ENCODE measurements at regions not wholly inside any gene's neighbourhood (a gene's known extent, or its start where the extent isn't known, plus 50 kb on each side); places are given as distances from the start of the nearest gene placed in this dataset.
A peak's percentile ranks its signal among the peaks of the same experiment; 100 is the strongest.

DNA sequence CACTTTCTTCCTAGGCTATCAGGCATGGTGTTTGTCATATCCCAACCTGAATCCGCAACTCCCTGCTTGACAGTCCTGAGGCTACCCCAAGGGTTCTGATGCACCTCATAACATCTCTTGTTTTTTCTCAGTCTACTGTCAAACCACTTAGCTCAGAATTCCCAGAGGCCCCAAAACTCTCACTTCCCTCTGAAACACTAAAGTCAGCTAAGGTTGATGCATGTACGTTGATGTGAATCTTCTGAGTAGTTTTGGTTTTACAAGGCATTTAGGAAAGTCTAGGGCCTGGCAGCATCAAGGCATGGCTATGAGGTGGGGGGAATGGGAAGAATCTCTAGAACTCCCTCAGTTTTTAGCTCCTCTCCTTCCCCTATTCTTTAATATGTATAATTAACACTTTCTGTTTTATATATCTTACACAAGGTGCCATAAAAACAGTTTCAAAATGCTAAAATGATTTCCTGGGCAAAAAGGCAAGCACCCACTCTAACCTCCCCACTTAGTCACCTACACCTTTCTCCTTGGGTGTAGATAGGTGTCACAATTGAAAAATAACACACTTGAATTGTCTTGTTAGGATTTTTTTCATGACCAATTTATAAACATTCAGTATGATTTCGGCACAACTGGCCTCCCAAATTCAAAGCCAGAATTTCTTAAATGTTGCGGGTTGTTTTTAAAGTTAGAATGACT is 71.4 kb upstream of the TANK start:
- intact Hi-C loops (cut with micrococcal nuclease) = no loop called here

DNA sequence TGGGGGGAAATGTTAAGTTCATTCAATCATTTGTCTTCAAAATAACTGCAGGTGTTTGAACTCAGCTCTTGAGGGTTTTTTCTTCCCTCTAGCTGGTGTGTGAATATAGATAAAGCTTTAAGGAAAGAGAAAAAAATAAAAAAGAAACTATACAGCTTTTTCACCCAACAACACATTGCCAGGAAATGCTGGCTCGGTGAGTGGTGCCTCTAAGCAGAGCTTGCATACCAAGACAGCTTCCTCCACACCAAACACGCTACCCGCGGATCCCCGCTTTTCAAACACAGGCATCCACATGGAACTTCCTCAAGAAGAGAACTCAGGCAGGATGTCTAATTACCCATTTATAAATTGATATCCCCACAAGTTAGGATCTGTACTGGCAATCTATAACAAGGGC is 69.8 kb upstream of the TANK start:
- intact Hi-C loops (cut with micrococcal nuclease) = no loop called here
- no peaks in the 10 kb centered on the region for H3K4me1 ChIP-seq (ENCODE audit: control insufficient read depth, insufficient read depth, low read length)
- Mint-ChIP-seq H3K36me3 (no peaks in the 10 kb centered on the region), H3K27me3 (ENCODE audit: low read depth in 2 of 2) (peaks cover 3 to 7% of the 10 kb centered on the region in 2 donors), H3K4me1 (peaks cover 14 to 20% of the 10 kb centered on the region in 2 donors), H3K27ac (peak overlapping the region in 1 of 2 donors; percentile 28), H3K9me3 (no peaks in the 10 kb centered on the region), H3K4me3 (peak overlapping the region; percentile 31)
- H3K27me3 ChIP-seq (ENCODE audit: control insufficient read depth, insufficient read depth, low read length) = no peaks in the 10 kb centered on the region
- TF ChIP-seq CTCF (IDR thresholded peaks at IDR 0.05) = no peak
- ATAC-seq = peak; percentile 57 to 73 (median 62)
- no peaks in the 10 kb centered on the region for H3K9me3 ChIP-seq (ENCODE audit: control insufficient read depth, insufficient read depth, low read length)
- WGBS (ENCODE audit: insufficient coverage) = 8% methylated on average over 5 of the region's 5 CpGs
- peak in 1 of 2 donors; percentile 57 for DNase-seq
- no peaks in the 10 kb centered on the region for H3K36me3 ChIP-seq (ENCODE audit: control insufficient read depth, insufficient read depth, low read length)
- H3K4me3 ChIP-seq (ENCODE audit: low read length) = no peak overlapping the region
- no peak overlapping the region for H3K27ac ChIP-seq (ENCODE audit: low read length)

More for the DNA sequence above, 71.4 kb upstream of the TANK start:
- H3K36me3 Mint-ChIP-seq = no peaks in the 10 kb centered on the region
- Histone ChIP-seq H3K4me3 (ENCODE audit: low read length) (no peak overlapping the region), H3K36me3 (ENCODE audit: control insufficient read depth, insufficient read depth, low read length) (no peaks in the 10 kb centered on the region), H3K27ac (ENCODE audit: low read length) (no peak overlapping the region), H3K27me3 (ENCODE audit: control insufficient read depth, insufficient read depth, low read length) (no peaks in the 10 kb centered on the region), H3K4me1 (ENCODE audit: control insufficient read depth, insufficient read depth, low read length) (no peaks in the 10 kb centered on the region), H3K9me3 (ENCODE audit: control insufficient read depth, insufficient read depth, low read length) (no peaks in the 10 kb centered on the region)
- no peak for DNase-seq
- H3K9me3 Mint-ChIP-seq = no peaks in the 10 kb centered on the region
- no peak overlapping the region for H3K4me3 Mint-ChIP-seq
- ATAC-seq = no peak
- H3K27me3 Mint-ChIP-seq (ENCODE audit: low read depth in 2 of 2) = peaks cover 0 to 7% of the 10 kb centered on the region in 2 donors
- peaks cover 14 to 16% of the 10 kb centered on the region in 2 donors for H3K4me1 Mint-ChIP-seq
- TF ChIP-seq CTCF (IDR thresholded peaks at IDR 0.05) = no peak
- 81% methylated on average over 1 of the region's 4 CpGs for WGBS (ENCODE audit: insufficient coverage)
- H3K27ac Mint-ChIP-seq = no peak overlapping the region

GRCh38 chr2:161095314-161095713 is 64.9 kb upstream of the TANK start:
- DNase-seq (no peak), ATAC-seq (no peak)
- peaks cover 4 to 7% of the 10 kb centered on the region in 2 donors for H3K27me3 Mint-ChIP-seq (ENCODE audit: low read depth in 2 of 2)
- Histone ChIP-seq H3K27me3 (ENCODE audit: control insufficient read depth, insufficient read depth, low read length) (no peaks in the 10 kb centered on the region), H3K36me3 (ENCODE audit: control insufficient read depth, insufficient read depth, low read length) (no peaks in the 10 kb centered on the region), H3K4me3 (ENCODE audit: low read length) (no peak overlapping the region), H3K9me3 (ENCODE audit: control insufficient read depth, insufficient read depth, low read length) (no peaks in the 10 kb centered on the region), H3K4me1 (ENCODE audit: control insufficient read depth, insufficient read depth, low read length) (no peaks in the 10 kb centered on the region), H3K27ac (ENCODE audit: low read length) (no peak overlapping the region)
- TF ChIP-seq CTCF (IDR thresholded peaks at IDR 0.05) = no peak
- peaks cover 7 to 17% of the 10 kb centered on the region in 2 donors for H3K4me1 Mint-ChIP-seq
- H3K36me3 Mint-ChIP-seq = no peaks in the 10 kb centered on the region
- intact Hi-C loops (cut with micrococcal nuclease) = no loop called here
- no peaks in the 10 kb centered on the region for H3K9me3 Mint-ChIP-seq
- 98% methylated on average over 3 of the region's 3 CpGs for WGBS (ENCODE audit: insufficient coverage)
- H3K27ac Mint-ChIP-seq = no peak overlapping the region
- H3K4me3 Mint-ChIP-seq = no peak overlapping the region

- Mint-ChIP-seq H3K4me3 (no peak overlapping the region), H3K27me3 (ENCODE audit: low read depth in 2 of 2) (peaks cover 4 to 6% of the 10 kb centered on the region in 2 donors), H3K9me3 (no peaks in the 10 kb centered on the region), H3K27ac (no peak overlapping the region), H3K4me1 (peaks cover 0 to 10% of the 10 kb centered on the region in 2 donors), H3K36me3 (no peaks in the 10 kb centered on the region)
- no peak overlapping the region for H3K4me3 ChIP-seq (ENCODE audit: low read length)
- intact Hi-C loops (cut with micrococcal nuclease) = no loop called here
- H3K9me3 ChIP-seq (ENCODE audit: control insufficient read depth, insufficient read depth, low read length) = no peaks in the 10 kb centered on the region
- no peaks in the 10 kb centered on the region for H3K27me3 ChIP-seq (ENCODE audit: control insufficient read depth, insufficient read depth, low read length)
- no peak for TF ChIP-seq CTCF (IDR thresholded peaks at IDR 0.05)
- 70% methylated on average over 2 of the region's 2 CpGs for WGBS (ENCODE audit: insufficient coverage)
- H3K36me3 ChIP-seq (ENCODE audit: control insufficient read depth, insufficient read depth, low read length) = no peaks in the 10 kb centered on the region
- H3K4me1 ChIP-seq (ENCODE audit: control insufficient read depth, insufficient read depth, low read length) = no peaks in the 10 kb centered on the region
- H3K27ac ChIP-seq (ENCODE audit: low read length) = no peak overlapping the region
- DNase-seq = no peak
- ATAC-seq = no peak
Observed at GRCh38 chr2:161096336-161096735, 63.9 kb upstream of the TANK start.

All from natural killer cell (primary cell).